RKO (cell line): ENCODE measurements at regions not wholly inside any gene's neighbourhood (a gene's known extent, or its start where the extent isn't known, plus 50 kb on each side); places are given as distances from the start of the nearest gene placed in this dataset.
"Not testable (repeated sequence)": the region's sequence is repeated elsewhere in the genome, so short reads cannot be mapped to it uniquely, and the experiment has no call there.

Experiments used
- DNase-seq: peaks from one replicate; pipeline ENCODE4 v3.0.0-alpha.2; 2016; ENCODE audit warnings: low spot score

DNA sequence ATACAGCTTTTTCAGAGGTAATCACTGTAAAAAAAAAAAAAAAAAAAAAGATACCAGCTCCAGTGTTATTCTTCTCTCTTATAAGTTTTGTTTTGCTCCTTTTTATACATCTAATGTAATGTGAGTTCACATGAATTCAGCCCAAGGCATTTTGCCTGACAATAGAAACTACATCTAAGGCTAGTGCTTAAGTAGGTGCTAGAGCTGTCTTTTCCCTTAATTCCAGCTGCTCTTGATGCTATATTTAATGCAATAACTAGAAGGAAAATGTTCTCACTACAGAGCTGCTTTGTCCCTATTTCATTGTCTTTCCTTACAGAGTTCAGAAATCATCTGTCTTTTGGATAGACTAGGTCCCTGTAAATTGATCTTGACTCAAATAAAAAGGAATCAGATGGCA is 150.1 kb downstream of the NAA11 start:
- DNase-seq, result no peak

DNA sequence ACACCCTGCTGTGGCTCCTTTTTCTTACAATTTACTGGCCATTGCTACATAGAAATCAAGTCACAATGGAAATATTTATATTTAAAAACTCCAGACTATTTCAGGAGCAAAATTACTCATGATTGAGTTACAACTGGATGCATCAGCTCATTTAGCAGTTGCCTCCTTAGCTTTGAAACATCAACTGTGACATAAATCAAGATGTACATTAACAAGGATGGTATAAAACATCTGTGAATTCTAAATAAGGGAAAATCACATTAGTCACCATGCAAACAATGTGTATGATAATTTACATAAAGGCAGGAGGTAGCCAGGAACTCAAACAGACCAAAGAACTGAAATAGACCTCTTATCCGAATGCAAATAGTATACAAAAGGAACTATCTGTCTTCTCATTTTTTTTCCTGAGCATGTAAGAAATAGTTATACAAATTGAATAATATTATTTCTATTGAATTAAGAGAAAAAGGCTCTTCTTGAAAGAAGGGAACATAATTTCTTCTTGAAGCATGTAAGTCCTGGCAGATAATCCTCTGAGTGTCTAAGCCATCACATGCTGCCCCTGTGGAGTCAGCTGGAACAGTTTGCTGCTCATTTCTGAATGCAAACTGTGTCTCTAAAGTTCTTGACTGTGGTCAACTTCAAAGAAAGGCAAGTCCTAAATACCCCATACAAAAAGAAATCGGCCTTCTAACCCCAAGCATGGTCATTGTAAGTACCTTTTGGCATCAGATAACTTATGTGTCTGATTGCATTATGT is 151.2 kb downstream of the NAA11 start:
- peak; percentile 7 for DNase-seq

GRCh38 chr4:79173186-79173585 is 152.7 kb downstream of the NAA11 start:
- DNase-seq, result no peak

DNA sequence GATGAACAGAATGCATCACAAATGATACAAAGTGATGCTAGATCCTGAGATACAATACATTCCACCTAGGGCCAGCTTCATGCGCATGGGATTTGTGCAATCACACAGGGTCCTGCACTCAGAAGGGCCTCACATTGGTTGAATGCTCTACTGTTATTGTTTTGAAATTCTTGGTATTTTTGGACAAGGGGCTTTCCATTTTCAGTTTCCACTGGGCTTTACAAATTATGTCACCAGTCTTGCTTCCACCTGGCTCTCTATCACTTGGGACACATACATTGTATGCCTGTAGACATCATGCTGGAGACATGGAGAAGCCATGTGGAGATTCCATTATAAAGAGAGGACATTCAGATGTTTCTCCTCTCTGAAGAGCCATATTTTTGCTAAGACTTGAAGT is 155.8 kb downstream of the NAA11 start:
- no peak for DNase-seq

DNA sequence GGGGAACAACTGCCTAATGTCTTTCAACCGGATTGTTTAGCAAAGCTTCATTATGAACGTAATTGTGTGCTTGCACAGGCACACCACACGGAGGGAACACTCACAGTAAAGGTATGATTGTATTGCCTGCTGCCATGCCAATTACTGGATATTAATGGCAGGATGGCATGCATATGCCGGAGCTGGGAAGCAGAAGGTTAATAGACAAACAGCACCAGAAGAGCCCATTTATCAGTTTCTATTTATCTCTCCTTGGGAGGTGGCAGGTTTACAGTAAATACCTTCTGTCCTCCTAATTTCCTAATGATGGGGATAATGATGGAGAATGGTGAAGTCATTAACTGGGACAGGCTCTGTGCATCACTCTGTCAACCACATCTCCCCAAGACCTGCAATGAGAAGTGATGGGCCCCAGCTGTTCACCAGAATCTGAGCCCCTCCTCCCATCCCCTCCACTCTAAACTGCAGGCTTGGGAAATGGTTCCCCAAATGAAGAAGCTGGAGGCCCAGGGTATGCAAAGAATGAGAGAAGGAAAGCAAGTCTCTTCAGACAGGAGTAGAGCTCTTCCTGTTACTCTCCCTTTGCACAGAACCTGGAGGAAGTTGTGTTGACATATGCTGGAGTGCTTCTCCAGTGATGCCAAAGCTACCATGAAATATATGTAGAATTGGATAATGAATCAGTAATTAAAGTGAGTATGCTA is 160.8 kb downstream of the NAA11 start:
- no peak for DNase-seq

GRCh38 chr4:79163981-79164490 is 161.8 kb downstream of the NAA11 start:
- no peak for DNase-seq

DNA sequence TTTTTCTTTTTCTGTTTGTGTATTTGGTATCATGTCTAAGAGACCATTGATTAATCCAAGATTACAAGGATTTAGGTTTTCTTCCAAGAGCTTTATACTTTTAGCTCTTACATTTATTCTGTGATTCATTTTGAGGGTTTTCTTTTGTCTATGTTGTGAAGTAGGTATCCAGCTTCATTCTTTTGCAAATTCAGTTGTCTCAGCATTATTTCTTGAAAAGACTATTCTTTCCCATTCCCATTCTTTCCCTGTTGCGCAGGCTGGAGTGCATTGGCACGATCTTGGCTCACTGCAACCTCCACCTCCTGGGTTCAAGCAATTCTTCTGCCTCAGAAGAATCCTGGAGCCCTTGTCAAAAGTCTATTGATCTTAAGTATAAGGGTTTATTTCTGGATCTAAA is 164.9 kb downstream of the NAA11 start:
- no peak for DNase-seq

GRCh38 chr4:79158705-79159104 is 167.2 kb downstream of the NAA11 start:
- not testable (repeated sequence) for DNase-seq

- no peak for DNase-seq
Measured at GRCh38 chr4:79155336-79155735, 170.5 kb downstream of the NAA11 start.

- no peak for DNase-seq
Measured at GRCh38 chr4:79150820-79151416, 174.9 kb downstream of the NAA11 start.

DNA sequence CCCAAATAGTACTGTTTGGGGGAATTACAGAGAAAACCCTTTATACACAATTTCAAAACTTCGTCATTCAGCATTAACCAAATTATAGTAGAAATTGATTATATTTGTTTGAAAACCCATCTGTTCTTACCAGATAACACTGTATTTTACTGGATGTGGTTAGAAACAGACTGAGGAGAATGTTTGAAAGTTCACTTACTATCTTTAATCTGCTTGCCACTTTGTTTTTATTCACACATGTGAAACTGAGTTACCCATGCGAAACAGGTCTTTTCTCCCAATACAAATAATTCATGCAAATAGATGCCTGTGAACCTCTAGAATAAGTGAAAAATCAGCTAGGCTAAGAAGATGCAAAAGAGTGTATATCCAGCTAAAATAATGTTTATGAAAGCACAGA is 177.5 kb downstream of the NAA11 start:
- no peak for DNase-seq

- peak; percentile 4 for DNase-seq
Measured at GRCh38 chr4:79147251-79147650, 178.6 kb downstream of the NAA11 start.

- DNase-seq, result peak; percentile 24
Measured at GRCh38 chr4:79141530-79141929, 184.3 kb downstream of the NAA11 start.

- no peak for DNase-seq
Measured at GRCh38 chr4:79134767-79135166, 191.1 kb downstream of the NAA11 start.

GRCh38 chr4:79132826-79133225 is 193.0 kb downstream of the NAA11 start:
- no peak for DNase-seq

GRCh38 chr4:79121875-79122358 is 182.7 kb upstream of the PAQR3 start:
- DNase-seq, result no peak

GRCh38 chr4:79121223-79121622 is 182.0 kb upstream of the PAQR3 start:
- no peak for DNase-seq

GRCh38 chr4:79117051-79117450 is 177.8 kb upstream of the PAQR3 start:
- not testable (repeated sequence) for DNase-seq

DNA sequence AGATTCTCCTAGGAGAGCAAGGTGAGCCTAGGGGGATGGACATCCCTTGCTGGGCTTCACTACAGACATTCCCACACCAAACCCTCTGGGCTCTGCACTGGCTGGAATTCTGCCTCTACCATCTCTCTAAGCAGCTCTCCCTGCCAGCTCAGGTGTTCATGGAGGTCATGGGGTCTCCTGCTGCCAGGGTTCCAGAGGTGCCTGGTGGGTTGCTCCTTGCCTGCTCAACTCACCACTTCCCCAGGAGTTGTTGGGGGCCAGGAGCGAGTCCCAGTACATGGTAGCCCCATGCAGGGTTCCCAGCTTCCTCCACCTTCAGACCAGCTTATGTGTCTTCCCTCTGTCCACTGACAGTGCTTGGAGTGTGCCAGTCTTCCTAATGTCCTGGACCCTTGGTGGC is 167.8 kb upstream of the PAQR3 start:
- no peak for DNase-seq

DNA sequence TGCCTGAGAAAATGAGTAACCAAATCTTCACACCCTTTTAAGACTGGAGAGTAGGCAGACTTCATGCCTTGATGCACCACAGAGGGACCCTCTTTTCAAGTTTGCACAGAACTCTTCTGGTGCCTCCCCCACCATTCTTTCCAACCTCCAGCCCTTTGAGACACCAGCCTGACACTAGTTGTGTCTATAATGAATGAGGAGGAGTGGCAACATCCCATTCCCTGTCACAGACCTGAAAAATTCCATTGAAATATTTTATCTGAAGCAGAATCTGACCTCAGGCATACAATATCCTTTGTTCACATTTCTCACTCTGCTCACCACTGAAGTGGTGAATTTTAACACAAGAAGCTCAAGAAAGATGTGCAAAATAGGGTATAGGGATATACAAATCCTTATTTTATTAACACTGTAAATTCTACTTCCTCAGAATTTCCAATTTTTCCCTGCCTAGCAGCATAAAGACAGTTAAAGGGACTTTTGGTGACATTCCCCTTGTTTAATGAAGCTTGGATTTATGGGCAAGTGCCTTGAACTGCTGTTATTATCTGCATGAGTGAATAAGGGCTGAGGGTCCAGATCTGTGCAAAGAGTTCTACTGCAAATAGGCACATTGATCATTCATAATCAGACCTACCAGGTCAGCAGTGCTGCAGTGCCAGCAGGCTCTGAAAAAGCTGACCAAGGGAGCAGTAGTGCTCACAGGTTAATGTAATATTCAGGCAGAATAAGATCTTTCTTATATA is 149.9 kb upstream of the PAQR3 start:
- no peak for DNase-seq

DNA sequence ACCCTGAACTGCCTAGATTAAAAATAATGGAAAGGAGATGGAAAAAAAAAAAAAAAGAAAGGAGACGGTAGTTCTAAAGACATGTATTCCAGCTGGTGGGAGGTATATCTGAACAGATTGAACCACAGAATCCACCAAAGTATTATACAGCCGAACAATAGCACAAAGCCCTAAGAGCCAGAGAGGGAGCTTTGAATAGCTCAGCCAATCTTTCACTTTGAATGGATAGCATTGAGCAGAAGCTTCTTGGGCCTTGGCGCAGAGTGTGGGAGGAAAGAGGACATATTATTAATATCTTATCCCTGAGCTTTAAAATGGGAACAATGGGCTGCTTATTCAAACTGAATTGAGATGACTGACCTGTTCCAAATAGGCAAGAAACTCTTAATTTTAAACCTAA is 147.8 kb upstream of the PAQR3 start:
- DNase-seq, result no peak

DNA sequence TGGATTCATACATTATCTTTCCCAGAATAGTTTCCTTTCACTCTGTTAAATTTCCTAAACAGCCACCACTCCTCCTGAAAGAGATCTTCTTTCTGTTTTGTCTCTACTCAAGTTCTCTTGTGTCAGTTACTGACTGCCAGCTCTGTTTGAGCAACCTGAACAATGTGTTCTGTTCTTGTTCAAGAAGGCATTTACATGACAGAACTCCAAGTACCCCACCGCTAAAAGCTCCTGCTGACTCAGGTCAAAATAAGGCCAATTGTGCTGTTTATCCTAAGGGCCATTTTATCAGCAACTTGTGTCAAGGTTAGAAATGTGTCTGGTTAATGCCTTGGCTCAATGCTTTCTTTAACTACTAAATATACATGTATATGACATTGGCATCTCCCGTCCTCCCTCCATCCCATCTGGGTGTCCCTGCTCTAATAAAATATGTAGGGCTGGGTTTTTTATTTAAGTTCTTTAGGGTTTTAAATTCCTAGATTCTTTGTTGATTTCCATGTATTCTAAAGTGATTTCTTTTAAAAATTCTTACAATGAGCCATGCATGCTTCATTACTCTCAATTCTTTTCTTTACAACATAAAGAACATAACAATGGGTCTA is 144.3 kb upstream of the PAQR3 start:
- DNase-seq, result no peak
